Loucy (cell line): ENCODE measurements at regions not wholly inside any gene's neighbourhood (a gene's known extent, or its start where the extent isn't known, plus 50 kb on each side); places are given as distances from the start of the nearest gene placed in this dataset.

Source experiments
- H2AFZ ChIP-seq: fragments of 200-600 bp; sonication (generic); 2 replicates; pipeline ENCODE4 v1.6.0; 2016; ENCODE audit warnings: antibody characterized with exemption, mild to moderate bottlenecking, low read length, moderate library complexity
- H3F3A ChIP-seq: fragments of 200-600 bp; 2 replicates; pipeline ENCODE4 v1.6.0; 2016; ENCODE audit warnings: antibody characterized with exemption, low read depth, mild to moderate bottlenecking
- H3K27me3 ChIP-seq: fragments of 200-600 bp; sonication (generic); 2 replicates; pipeline ENCODE4 v1.6.1; 2014; ENCODE audit warnings: low read length, mild to moderate bottlenecking; ENCODE audit not compliant: insufficient read depth, poor library complexity, severe bottlenecking
- H3K36me3 ChIP-seq: fragments of 200-600 bp; sonication (generic); 2 replicates; pipeline ENCODE4 v1.6.1; 2016; ENCODE audit warnings: low read length; ENCODE audit not compliant: insufficient read depth
- H3K4me1 ChIP-seq: fragments of 200-600 bp; sonication (generic); 2 replicates; pipeline ENCODE4 v1.5.1; 2014; ENCODE audit warnings: low read length, mild to moderate bottlenecking; ENCODE audit not compliant: insufficient read depth, poor library complexity, severe bottlenecking
- H3K4me2 ChIP-seq: fragments of 200-600 bp; sonication (generic); 2 replicates; pipeline ENCODE4 v1.6.0; 2014; ENCODE audit warnings: antibody characterized with exemption, low read length, low read depth, mild to moderate bottlenecking; ENCODE audit not compliant: poor library complexity, severe bottlenecking
- H3K4me3 ChIP-seq: fragments of 200-600 bp; sonication (generic); 2 replicates; pipeline ENCODE4 v1.5.1; 2014; ENCODE audit warnings: low read length, mild to moderate bottlenecking, mixed read lengths; ENCODE audit not compliant: poor library complexity, severe bottlenecking
- H3K79me2 ChIP-seq: fragments of 200-600 bp; sonication (generic); 2 replicates; pipeline ENCODE4 v1.6.1; 2014; ENCODE audit warnings: low read length; ENCODE audit not compliant: insufficient read depth
- H3K9ac ChIP-seq: fragments of 200-600 bp; sonication (generic); 2 replicates; pipeline ENCODE4 v1.6.0; 2014; ENCODE audit warnings: mild to moderate bottlenecking, low read depth, low read length, moderate library complexity; ENCODE audit not compliant: poor library complexity, severe bottlenecking
- H3K9me2 ChIP-seq: fragments of 200-600 bp; sonication (generic); replicated peaks from 2 replicates; pipeline ENCODE4 v1.6.1; 2016; ENCODE audit warnings: low read depth, low read length, mixed read lengths
- H3K9me3 ChIP-seq: fragments of 200-600 bp; sonication (generic); 2 replicates; pipeline ENCODE4 v1.6.1; 2014; ENCODE audit warnings: mild to moderate bottlenecking, antibody characterized with exemption, low read length, low read depth; ENCODE audit not compliant: insufficient read depth
- H4K20me1 ChIP-seq: fragments of 200-600 bp; sonication (generic); 2 replicates; pipeline ENCODE4 v1.6.0; 2014; ENCODE audit warnings: antibody characterized with exemption, low read length, mild to moderate bottlenecking; ENCODE audit not compliant: insufficient read depth, poor library complexity, severe bottlenecking
- EZH2phosphoT487 ChIP-seq: fragments of 200-600 bp; IDR thresholded peaks from 2 replicates; pipeline ENCODE4 v1.6.1; 2018; ENCODE audit warnings: antibody characterized with exemption, mild to moderate bottlenecking, moderate library complexity, borderline replicate concordance
- TF ChIP-seq, protein P1 (sequence below): fragments of 200-600 bp; sonication (generic); conservative IDR thresholded peaks from 2 replicates; pipeline ENCODE4 v1.5.1; 2014; ENCODE audit warnings: mild to moderate bottlenecking, antibody characterized with exemption, low read length

GRCh38 chr4:155506745-155507144 is 130.0 kb upstream of the MAP9 start:
- TF ChIP-seq EZH2phosphoT487: no peak
- TF ChIP-seq, protein P1, sequence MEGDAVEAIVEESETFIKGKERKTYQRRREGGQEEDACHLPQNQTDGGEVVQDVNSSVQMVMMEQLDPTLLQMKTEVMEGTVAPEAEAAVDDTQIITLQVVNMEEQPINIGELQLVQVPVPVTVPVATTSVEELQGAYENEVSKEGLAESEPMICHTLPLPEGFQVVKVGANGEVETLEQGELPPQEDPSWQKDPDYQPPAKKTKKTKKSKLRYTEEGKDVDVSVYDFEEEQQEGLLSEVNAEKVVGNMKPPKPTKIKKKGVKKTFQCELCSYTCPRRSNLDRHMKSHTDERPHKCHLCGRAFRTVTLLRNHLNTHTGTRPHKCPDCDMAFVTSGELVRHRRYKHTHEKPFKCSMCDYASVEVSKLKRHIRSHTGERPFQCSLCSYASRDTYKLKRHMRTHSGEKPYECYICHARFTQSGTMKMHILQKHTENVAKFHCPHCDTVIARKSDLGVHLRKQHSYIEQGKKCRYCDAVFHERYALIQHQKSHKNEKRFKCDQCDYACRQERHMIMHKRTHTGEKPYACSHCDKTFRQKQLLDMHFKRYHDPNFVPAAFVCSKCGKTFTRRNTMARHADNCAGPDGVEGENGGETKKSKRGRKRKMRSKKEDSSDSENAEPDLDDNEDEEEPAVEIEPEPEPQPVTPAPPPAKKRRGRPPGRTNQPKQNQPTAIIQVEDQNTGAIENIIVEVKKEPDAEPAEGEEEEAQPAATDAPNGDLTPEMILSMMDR: no peak
- no peak overlapping the region for H3K4me3 ChIP-seq
- no peaks in the 10 kb centered on the region for H3K9me3 ChIP-seq
- no peak overlapping the region for H2AFZ ChIP-seq
- H3K4me1 ChIP-seq: no peaks in the 10 kb centered on the region
- H3K36me3 ChIP-seq: no peaks in the 10 kb centered on the region
- no peaks in the 10 kb centered on the region for H3K79me2 ChIP-seq
- no peak overlapping the region for H3K4me2 ChIP-seq
- no peak overlapping the region for H3K9ac ChIP-seq
- H3K27me3 ChIP-seq: no peaks in the 10 kb centered on the region
- no peaks in the 10 kb centered on the region for H3F3A ChIP-seq
- H3K9me2 ChIP-seq: no peaks in the 10 kb centered on the region
- no peaks in the 10 kb centered on the region for H4K20me1 ChIP-seq

DNA sequence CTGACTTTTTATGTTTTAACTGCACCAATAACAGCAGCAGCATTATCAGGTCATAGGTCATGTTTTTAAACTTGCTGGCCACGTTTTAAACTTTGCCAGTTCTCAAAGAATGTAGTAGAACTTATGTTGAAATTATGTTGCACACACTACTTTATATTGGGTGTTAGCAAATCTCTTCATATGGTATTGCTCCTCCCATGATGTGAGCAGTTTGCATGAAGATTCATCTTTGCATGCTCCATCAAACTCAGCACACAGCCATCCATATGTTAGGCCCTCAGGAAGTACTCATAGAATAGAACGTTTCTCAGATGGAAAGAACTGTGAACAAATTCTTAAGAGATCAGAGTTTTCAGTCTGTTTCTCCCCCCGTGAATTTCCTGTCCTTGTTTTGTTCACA is 128.6 kb upstream of the MAP9 start:
- H3K4me2 ChIP-seq: no peak overlapping the region
- H3K4me1 ChIP-seq: no peaks in the 10 kb centered on the region
- no peaks in the 10 kb centered on the region for H3K36me3 ChIP-seq
- no peak overlapping the region for H3K4me3 ChIP-seq
- H2AFZ ChIP-seq: no peak overlapping the region
- H3F3A ChIP-seq: no peaks in the 10 kb centered on the region
- H3K27me3 ChIP-seq: no peaks in the 10 kb centered on the region
- H3K79me2 ChIP-seq: no peaks in the 10 kb centered on the region
- H3K9ac ChIP-seq: no peak overlapping the region
- TF ChIP-seq, protein P1: no peak
- TF ChIP-seq EZH2phosphoT487: no peak
- no peaks in the 10 kb centered on the region for H4K20me1 ChIP-seq
- no peaks in the 10 kb centered on the region for H3K9me3 ChIP-seq
- H3K9me2 ChIP-seq: no peaks in the 10 kb centered on the region

DNA sequence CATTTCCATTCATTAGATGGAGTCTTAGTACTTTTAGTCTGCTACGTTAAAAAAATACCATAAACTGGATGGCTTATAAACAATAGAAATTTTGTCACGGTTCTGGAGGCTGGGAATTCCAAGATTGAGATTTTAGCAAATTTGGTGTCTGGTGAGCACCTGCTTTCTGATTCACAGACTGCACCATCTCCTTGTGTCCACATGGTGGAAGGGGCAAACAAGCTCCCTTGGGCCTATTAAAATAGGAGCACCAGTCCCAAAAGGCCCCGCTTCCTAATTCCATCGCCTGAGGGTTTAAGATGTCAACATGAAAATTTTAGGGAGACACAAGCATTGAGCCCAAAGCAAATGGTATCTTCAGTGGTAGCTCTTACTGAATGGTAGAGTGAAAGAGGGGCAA is 120.5 kb upstream of the MAP9 start:
- no peaks in the 10 kb centered on the region for H3K4me1 ChIP-seq
- no peaks in the 10 kb centered on the region for H3F3A ChIP-seq
- H3K36me3 ChIP-seq: no peaks in the 10 kb centered on the region
- H3K9me3 ChIP-seq: no peaks in the 10 kb centered on the region
- H2AFZ ChIP-seq: no peak overlapping the region
- TF ChIP-seq, protein P1: peak; percentile 43; the same call in 1 of the 2 replicates
- TF ChIP-seq EZH2phosphoT487: no peak
- H3K9me2 ChIP-seq: no peaks in the 10 kb centered on the region
- no peaks in the 10 kb centered on the region for H3K27me3 ChIP-seq
- no peak overlapping the region for H3K4me2 ChIP-seq
- no peak overlapping the region for H3K4me3 ChIP-seq
- no peaks in the 10 kb centered on the region for H3K79me2 ChIP-seq
- H3K9ac ChIP-seq: no peak overlapping the region
- H4K20me1 ChIP-seq: no peaks in the 10 kb centered on the region
